CD4-positive, alpha-beta T cell (primary cell): ENCODE measurements at regions not wholly inside any gene's neighbourhood (a gene's known extent, or its start where the extent isn't known, plus 50 kb on each side); places are given as distances from the start of the nearest gene placed in this dataset.

Experiments used
- ATAC-seq: fragments of 200-7000 bp; cut with Tn5 transposase; one replicate; pipeline ENCODE4 v1.10.0; 2022; ENCODE audit warnings: mild to moderate bottlenecking; ENCODE audit not compliant: poor library complexity
- CTCF ChIA-PET: fragments of 350-600 bp; sonication (Branson Sonifier 250); formaldehyde crosslinking; loops from one replicate; lab custom pipeline; 2021; ENCODE audit warnings: antibody characterized with exemption, inconsistent platforms; lab: Charles Lee
- POLR2A ChIA-PET: fragments of 350-600 bp; sonication (Branson Sonifier 250); formaldehyde crosslinking; loops from one replicate; lab custom pipeline; 2021; ENCODE audit warnings: antibody characterized with exemption, inconsistent platforms; lab: Charles Lee
- DNase-seq, 14 experiments: peaks; one replicate each; pipeline ENCODE4 v3.0.0-alpha.2; 2013 to 2020; ENCODE audit warnings: mixed read lengths in 2 of 14
- H3K27ac ChIP-seq, 2 donors: one replicate each; pipeline versions ENCODE4 v1.5.1 to v1.7.0; 2013; ENCODE audit warnings: low read length in 2 of 2, low read depth in 1 of 2, mild to moderate bottlenecking in 1 of 2
- H3K27me3 ChIP-seq, 2 experiments: 1 replicate in 1 of 2; 2 replicates in 1 of 2; pipeline versions ENCODE4 v1.6.1 to v1.7.0; 2013; ENCODE audit warnings: low read length in 2 of 2, control low read depth in 1 of 2, mild to moderate bottlenecking in 1 of 2, moderate library complexity in 1 of 2; ENCODE audit not compliant: insufficient read depth in 2 of 2, control insufficient read depth in 1 of 2
- H3K36me3 ChIP-seq: one replicate; pipeline ENCODE4 v1.6.1; 2013; ENCODE audit warnings: low read length, control low read depth; ENCODE audit not compliant: insufficient read depth
- H3K4me1 ChIP-seq: one replicate; pipeline ENCODE4 v1.6.1; 2013; ENCODE audit warnings: low read length, control low read depth; ENCODE audit not compliant: insufficient read depth
- H3K4me3 ChIP-seq: one replicate; pipeline ENCODE4 v1.5.1; 2013; ENCODE audit warnings: mild to moderate bottlenecking, low read length, moderate library complexity
- H3K9me3 ChIP-seq, 2 experiments: 1 replicate in 1 of 2; 2 replicates in 1 of 2; pipeline versions ENCODE4 v1.6.1 to v1.7.0; 2013; ENCODE audit warnings: low read length in 2 of 2, mild to moderate bottlenecking in 2 of 2, control low read depth in 1 of 2, moderate library complexity in 1 of 2; ENCODE audit not compliant: control insufficient read depth in 1 of 2, insufficient read depth in 1 of 2
- H3K27ac Mint-ChIP-seq: one replicate; pipeline ENCODE4 v1.8.0; 2020; ENCODE audit warnings: mixed read lengths
- H3K27me3 Mint-ChIP-seq: one replicate; pipeline ENCODE4 v1.8.0; 2021; ENCODE audit warnings: mixed read lengths
- H3K36me3 Mint-ChIP-seq: one replicate; pipeline ENCODE4 v1.8.0; 2021; ENCODE audit warnings: low read depth, mixed read lengths
- H3K4me1 Mint-ChIP-seq: one replicate; pipeline ENCODE4 v1.8.0; 2021; ENCODE audit warnings: low read depth, mixed read lengths
- H3K4me3 Mint-ChIP-seq: one replicate; pipeline ENCODE4 v1.8.0; 2020; ENCODE audit warnings: mild to moderate bottlenecking, mixed read lengths
- H3K9me3 Mint-ChIP-seq: one replicate; pipeline ENCODE4 v1.8.0; 2020; ENCODE audit warnings: mixed read lengths
- intact Hi-C, 2 experiments: fragments of 100-400 bp; cut with DNase I in 1 of 2; cut with micrococcal nuclease in 1 of 2; formaldehyde crosslinking; loops; one replicate each; pipeline versions ENCODE4 v1.15.1 to v1.9.0; 2023 to 2025; cut with DNase I, micrococcal nuclease
- TF ChIP-seq, protein P1 (sequence below): fragments of 200-600 bp; IDR thresholded peaks from one replicate; pipeline ENCODE4 v1.8.0; 2022; ENCODE audit warnings: antibody characterized with exemption, mild to moderate bottlenecking

DNA sequence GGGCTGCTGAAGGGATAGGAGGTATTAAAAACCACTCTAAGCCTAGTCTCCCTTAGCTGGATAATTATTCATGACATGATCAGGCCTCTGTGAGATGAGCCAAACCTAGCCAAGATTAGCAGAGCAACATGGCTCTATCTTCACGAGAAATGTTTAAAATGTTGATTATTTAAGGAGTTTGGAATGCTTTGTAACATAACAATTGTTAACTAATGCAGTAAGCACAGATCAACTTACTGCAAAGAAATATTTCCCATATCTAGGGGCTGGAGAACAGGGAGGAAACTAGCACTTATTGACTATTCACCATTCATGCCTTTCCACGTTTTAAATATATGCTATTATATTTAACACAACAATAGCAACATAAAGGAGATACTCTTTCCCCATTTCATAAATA, 833.7 kb upstream of the CHAC2 start:
- no peak overlapping the region for H3K27ac Mint-ChIP-seq
- no peaks in the 10 kb centered on the region for H3K36me3 Mint-ChIP-seq
- intact Hi-C loops = no loop called here
- ChIA-PET POLR2A (no interaction called here), CTCF (no interaction called here)
- H3K9me3 ChIP-seq = peaks cover 0 to 7% of the 10 kb centered on the region in 2 experiments
- ATAC-seq (no peak), DNase-seq (no peak)
- peaks cover 5% of the 10 kb centered on the region for H3K9me3 Mint-ChIP-seq
- TF ChIP-seq, protein P1, sequence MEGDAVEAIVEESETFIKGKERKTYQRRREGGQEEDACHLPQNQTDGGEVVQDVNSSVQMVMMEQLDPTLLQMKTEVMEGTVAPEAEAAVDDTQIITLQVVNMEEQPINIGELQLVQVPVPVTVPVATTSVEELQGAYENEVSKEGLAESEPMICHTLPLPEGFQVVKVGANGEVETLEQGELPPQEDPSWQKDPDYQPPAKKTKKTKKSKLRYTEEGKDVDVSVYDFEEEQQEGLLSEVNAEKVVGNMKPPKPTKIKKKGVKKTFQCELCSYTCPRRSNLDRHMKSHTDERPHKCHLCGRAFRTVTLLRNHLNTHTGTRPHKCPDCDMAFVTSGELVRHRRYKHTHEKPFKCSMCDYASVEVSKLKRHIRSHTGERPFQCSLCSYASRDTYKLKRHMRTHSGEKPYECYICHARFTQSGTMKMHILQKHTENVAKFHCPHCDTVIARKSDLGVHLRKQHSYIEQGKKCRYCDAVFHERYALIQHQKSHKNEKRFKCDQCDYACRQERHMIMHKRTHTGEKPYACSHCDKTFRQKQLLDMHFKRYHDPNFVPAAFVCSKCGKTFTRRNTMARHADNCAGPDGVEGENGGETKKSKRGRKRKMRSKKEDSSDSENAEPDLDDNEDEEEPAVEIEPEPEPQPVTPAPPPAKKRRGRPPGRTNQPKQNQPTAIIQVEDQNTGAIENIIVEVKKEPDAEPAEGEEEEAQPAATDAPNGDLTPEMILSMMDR = no peak
- H3K4me3 Mint-ChIP-seq = no peak overlapping the region
- H3K4me1 Mint-ChIP-seq = no peaks in the 10 kb centered on the region
- no peaks in the 10 kb centered on the region for H3K27me3 Mint-ChIP-seq
- H3K4me1 ChIP-seq = no peaks in the 10 kb centered on the region
- H3K27ac ChIP-seq = no peak overlapping the region
- no peaks in the 10 kb centered on the region for H3K36me3 ChIP-seq
- H3K4me3 ChIP-seq = no peak overlapping the region
- H3K27me3 ChIP-seq = no peaks in the 10 kb centered on the region

DNA sequence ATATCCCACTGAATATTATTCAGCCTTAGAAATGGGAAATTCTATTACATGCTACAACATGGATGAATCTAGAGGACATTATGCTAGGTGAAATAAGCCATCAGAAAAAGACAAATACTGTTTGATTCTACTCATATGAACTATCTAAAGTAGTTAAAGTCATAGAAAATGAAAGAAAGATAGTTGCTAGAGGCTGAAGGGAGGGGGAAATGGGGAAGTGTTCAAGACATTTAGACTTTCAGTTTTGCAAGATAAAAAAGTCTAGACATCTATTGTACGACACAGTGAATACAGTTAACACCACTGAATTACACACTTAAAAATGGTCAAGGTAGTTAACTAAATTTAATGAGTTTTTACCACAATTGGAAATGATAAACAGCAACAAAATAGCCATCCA, 835.9 kb upstream of the CHAC2 start:
- H3K27ac Mint-ChIP-seq = no peak overlapping the region
- H3K4me3 Mint-ChIP-seq = no peak overlapping the region
- Histone ChIP-seq H3K4me3 (no peak overlapping the region), H3K27me3 (no peaks in the 10 kb centered on the region), H3K4me1 (no peaks in the 10 kb centered on the region), H3K36me3 (no peaks in the 10 kb centered on the region), H3K9me3 (peaks cover 0 to 7% of the 10 kb centered on the region in 2 experiments), H3K27ac (no peak overlapping the region)
- H3K36me3 Mint-ChIP-seq = no peaks in the 10 kb centered on the region
- POLR2A ChIA-PET = no interaction called here
- H3K9me3 Mint-ChIP-seq = peaks cover 7% of the 10 kb centered on the region
- CTCF ChIA-PET = no interaction called here
- H3K27me3 Mint-ChIP-seq = no peaks in the 10 kb centered on the region
- intact Hi-C loops = no loop called here
- DNase-seq = no peak
- H3K4me1 Mint-ChIP-seq = no peaks in the 10 kb centered on the region
- no peak for ATAC-seq
- TF ChIP-seq, protein P1 = no peak

DNA sequence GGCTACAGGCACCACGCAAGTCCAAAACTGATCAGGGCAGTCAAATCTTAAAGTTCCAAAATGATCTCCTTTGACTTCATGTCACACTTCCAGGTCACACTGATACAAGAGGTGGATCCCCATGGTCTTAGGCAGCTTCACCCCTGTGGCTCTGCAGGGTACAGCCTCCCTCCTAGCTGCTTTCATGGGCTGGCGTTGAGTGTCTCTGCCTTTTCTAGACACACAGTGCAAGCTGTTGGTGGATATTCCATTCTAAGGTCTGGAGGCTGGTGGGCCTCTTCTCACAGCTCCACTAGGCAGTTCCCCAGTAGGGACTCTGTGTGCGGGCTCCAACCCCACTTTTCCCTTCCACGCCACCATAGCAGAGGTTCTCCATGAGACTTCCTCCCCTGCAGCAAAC, 838.2 kb upstream of the CHAC2 start:
- no peak overlapping the region for H3K27ac ChIP-seq
- H3K27me3 ChIP-seq = no peaks in the 10 kb centered on the region
- Mint-ChIP-seq H3K27ac (no peak overlapping the region), H3K9me3 (peaks cover 10% of the 10 kb centered on the region), H3K27me3 (no peaks in the 10 kb centered on the region), H3K36me3 (no peaks in the 10 kb centered on the region), H3K4me3 (no peak overlapping the region), H3K4me1 (no peaks in the 10 kb centered on the region)
- no peaks in the 10 kb centered on the region for H3K4me1 ChIP-seq
- DNase-seq (no peak), ATAC-seq (no peak)
- H3K9me3 ChIP-seq = peaks cover 0 to 7% of the 10 kb centered on the region in 2 experiments
- POLR2A ChIA-PET = no interaction called here
- no peak overlapping the region for H3K4me3 ChIP-seq
- TF ChIP-seq, protein P1 = no peak
- intact Hi-C loops = no loop called here
- no peaks in the 10 kb centered on the region for H3K36me3 ChIP-seq
- CTCF ChIA-PET = no interaction called here
